Islet of Langerhans (tissue), 1 donor: ENCODE measurements at regions not wholly inside any gene's neighbourhood (a gene's known extent, or its start where the extent isn't known, plus 50 kb on each side); places are given as distances from the start of the nearest gene placed in this dataset.
"Not testable (repeated sequence)": the region's sequence is repeated elsewhere in the genome, so short reads cannot be mapped to it uniquely, and the experiment has no call there.

Experiments
- FAIRE-seq: peaks from one replicate; lab custom pipeline; 2011; peaks lifted over from hg19 to GRCh38; lab: Jason Lieb, UNC

GRCh38 chr5:123705741-123706140, 193.8 kb downstream of the CSNK1G3 start:
- FAIRE-seq = no peak

DNA sequence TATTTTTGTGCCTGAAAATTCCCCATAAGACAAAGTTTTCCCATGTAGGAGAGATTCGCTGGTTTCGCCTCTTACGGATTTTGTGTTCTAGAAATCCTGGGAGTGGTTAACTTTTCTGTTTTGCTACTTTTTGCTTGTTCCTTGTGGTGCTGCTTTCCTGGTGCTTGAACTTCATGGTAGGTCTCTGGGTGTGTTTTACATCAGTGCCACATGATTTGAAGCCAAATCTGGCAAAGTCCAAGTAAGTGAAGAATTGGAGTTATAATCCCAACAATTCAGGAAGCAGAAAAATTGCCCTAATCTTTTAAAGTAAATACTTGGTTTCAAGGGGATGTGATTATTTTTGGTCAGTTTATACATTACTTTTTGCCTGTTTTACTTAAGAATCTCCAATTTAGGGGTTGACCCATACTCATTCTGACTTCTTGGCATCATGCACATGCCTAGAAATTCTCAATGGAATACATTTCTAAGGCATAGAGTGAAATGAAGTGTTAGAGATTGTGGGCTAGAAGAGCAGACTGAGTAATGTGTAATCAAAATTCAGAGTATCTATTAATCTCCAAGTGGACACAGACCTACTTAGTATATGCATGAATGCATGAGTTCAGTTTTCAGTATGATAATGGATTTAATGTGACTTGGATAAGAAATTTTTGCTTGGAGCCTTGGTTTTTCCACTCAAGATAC, 189.7 kb downstream of the CSNK1G3 start:
- FAIRE-seq = no peak

- no peak for FAIRE-seq
Measured at GRCh38 chr5:123700624-123701287, 188.8 kb downstream of the CSNK1G3 start.

DNA sequence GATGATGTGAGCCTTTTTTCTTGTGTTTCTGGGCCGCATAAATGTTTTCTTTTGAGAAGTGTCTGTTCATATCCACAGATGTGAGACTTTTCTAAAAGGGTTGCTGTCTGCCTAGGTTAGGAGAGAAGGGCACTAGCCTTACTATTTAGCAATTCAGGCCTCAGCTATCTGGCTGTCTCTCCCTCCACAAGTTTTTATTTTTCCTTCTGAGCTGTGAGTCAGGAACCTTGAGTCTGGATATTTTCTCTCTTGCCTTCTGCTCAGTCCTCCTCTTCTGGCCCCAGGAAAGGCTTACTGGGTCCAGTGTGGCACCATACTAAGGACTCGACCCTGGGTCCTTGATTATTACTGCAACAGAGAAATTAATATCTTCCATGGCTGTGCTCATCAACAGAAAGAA, 187.6 kb downstream of the CSNK1G3 start:
- no peak for FAIRE-seq

GRCh38 chr5:123698937-123699336, 187.0 kb downstream of the CSNK1G3 start:
- FAIRE-seq = not testable (repeated sequence)

DNA sequence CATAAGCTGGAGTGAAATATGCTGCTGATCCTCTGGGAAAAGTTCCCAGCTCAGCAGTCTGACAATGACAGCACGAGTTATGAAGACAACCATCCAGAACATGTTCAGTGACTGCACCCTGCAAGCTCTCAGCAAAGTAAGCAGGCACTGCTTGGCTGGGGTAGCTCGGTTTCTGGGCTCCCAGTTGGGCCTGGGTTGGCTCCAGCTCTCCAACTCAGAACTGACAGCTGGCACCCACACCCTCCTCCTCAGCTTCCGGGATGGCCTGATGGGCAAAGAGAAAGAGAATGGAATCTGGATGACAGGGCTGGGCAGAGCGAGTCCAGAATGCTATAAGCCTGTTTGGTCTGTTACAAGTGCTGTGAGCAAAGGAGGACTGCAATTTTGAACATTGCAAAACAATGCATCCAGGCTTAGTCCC, 185.0 kb downstream of the CSNK1G3 start:
- no peak for FAIRE-seq

DNA sequence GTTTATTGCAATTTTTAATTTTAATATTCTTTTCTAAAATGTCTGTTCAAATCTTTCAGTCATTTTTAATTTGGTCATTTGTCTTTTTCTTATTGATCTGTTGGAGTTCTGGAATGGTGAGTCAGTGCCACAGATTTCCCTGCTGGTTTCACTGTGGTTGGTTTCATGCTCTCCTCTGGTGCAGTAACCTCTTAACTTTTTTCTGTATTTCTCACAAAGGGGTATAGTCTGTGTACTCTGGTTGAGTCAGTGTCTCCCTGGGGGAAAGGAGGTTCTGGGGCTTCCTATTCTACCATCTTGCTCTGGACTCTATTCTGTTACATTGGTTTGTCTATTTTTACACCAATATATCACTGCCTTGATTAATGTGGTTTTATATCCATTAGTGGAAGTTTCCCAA, 178.8 kb downstream of the CSNK1G3 start:
- no peak for FAIRE-seq

DNA sequence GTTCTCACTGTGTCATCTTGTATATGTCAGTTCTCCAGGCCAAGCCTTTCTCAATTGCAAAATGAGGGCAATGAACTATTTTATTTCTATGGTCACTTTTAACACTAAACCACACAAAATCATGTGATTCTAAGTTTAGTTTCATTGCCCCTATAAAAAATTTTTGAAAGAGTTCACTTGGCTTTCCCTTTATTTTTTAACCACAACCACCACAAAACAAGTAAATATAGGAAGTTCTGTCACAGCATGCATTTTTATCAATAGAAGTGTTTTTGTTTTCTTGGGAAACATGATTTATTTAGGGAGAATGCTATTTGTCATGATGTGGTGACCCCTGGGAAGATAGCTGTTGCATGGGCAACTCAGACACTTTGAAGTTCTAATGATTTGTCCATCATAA, 169.1 kb downstream of the CSNK1G3 start:
- FAIRE-seq = no peak

GRCh38 chr5:123673107-123673506, 161.1 kb downstream of the CSNK1G3 start:
- FAIRE-seq = no peak

GRCh38 chr5:123671711-123672456, 159.9 kb downstream of the CSNK1G3 start:
- FAIRE-seq = no peak

DNA sequence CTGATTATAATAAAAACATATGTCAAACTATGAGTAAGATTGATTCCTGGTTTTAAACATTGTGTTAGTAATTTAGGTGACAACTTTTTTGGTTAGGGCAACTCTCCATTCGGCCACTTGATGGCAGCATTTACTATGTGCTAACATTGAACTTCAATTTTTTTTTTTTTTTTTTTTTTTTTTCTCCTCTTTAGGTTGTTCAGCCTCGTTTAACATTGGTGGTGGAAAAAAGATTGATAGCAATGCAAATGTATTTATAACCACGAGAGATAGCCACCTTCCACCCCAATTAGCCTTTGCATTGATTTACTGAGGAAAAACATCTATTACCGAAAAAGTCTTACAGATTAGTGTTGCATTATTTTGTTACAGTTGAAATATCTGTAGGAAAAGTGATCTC, 159.1 kb downstream of the CSNK1G3 start:
- peak; percentile 98 for FAIRE-seq
